Left ventricle myocardium inferior (tissue), 1 donor: ENCODE measurements at regions not wholly inside any gene's neighbourhood (a gene's known extent, or its start where the extent isn't known, plus 50 kb on each side); places are given as distances from the start of the nearest gene placed in this dataset.

Experiments
- DNase-seq: peaks from one replicate; pipeline ENCODE4 v3.0.0-alpha.2; 2020
- H3K27ac ChIP-seq: fragments of 200-600 bp; replicated peaks from 2 replicates; pipeline ENCODE4 v1.8.0; 2021
- H3K27me3 ChIP-seq: fragments of 200-600 bp; 2 replicates; pipeline ENCODE4 v1.8.0; 2021; ENCODE audit warnings: low read depth
- H3K36me3 ChIP-seq: fragments of 200-600 bp; 2 replicates; pipeline ENCODE4 v1.8.0; 2021
- H3K4me1 ChIP-seq: fragments of 200-600 bp; 2 replicates; pipeline ENCODE4 v1.8.0; 2021
- H3K4me3 ChIP-seq: fragments of 200-600 bp; 2 replicates; pipeline ENCODE4 v1.8.0; 2021; ENCODE audit warnings: mild to moderate bottlenecking, moderate library complexity
- H3K9me3 ChIP-seq: fragments of 200-600 bp; replicated peaks from 2 replicates; pipeline ENCODE4 v1.8.0; 2021
- CTCF ChIP-seq: fragments of 200-600 bp; IDR thresholded peaks from 2 replicates; pipeline ENCODE4 v1.8.0; 2021; ENCODE audit warnings: antibody characterized with exemption, mild to moderate bottlenecking, borderline replicate concordance
- intact Hi-C: fragments of 100-400 bp; cut with micrococcal nuclease; formaldehyde crosslinking; loops from one replicate; pipeline ENCODE4 v1.11.0; 2022
- donor health status: DM: no; HTN: yes; CAD: no; lungs with severe emphysema.

- H3K9me3 ChIP-seq = peaks cover 26% of the 10 kb centered on the region
- no peak for TF ChIP-seq CTCF
- no peaks in the 10 kb centered on the region for H3K36me3 ChIP-seq
- H3K4me3 ChIP-seq = no peak overlapping the region
- H3K27me3 ChIP-seq = no peaks in the 10 kb centered on the region
- intact Hi-C loops = no loop called here
- no peak for DNase-seq
- no peak overlapping the region for H3K27ac ChIP-seq
- no peaks in the 10 kb centered on the region for H3K4me1 ChIP-seq
Measured at GRCh38 chr4:100894339-100894870, 376.6 kb upstream of the EMCN start.

DNA sequence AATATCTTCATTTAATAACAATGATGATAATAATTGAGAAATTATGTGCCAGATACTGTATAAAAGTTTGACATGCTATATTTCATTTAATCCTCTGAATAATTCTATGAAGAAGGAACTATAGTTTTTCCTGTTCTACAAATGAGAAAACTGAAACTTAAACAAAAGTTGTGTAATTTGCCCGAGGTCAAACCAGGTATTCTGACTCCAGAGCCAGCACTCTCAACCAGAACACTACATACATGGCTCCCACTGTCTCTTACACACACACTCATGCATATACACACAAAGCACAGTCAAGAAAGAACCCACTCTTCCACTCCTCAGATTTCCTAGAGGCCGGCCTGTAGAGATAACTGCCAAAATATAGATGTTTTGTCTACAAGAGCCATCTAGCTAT lies 374.0 kb upstream of the EMCN start:
- intact Hi-C loops = no loop called here
- no peak for TF ChIP-seq CTCF
- DNase-seq = no peak

DNA sequence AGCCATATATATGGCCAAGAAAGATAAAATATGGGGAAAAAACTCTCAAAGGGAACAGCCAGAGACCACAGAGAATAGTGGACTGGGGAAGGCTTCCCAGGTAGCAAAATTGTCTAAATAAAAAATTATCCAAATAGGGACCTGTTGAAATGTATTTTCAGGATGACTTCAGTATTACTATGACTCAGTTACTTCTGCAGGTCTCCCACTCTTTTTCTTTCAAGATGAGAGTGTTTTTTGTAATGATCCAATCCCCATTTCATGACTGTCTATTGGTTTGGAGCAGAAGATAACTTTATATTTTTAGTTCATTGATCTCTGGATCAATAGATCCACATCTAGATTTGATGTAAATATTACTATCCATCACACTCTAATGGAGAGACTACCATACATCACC lies 372.1 kb upstream of the EMCN start:
- Histone ChIP-seq H3K27ac (no peak overlapping the region), H3K36me3 (no peaks in the 10 kb centered on the region), H3K27me3 (no peaks in the 10 kb centered on the region), H3K4me1 (no peaks in the 10 kb centered on the region), H3K9me3 (peaks cover 56% of the 10 kb centered on the region), H3K4me3 (no peak overlapping the region)
- intact Hi-C loops = no loop called here
- no peak for DNase-seq
- TF ChIP-seq CTCF = no peak

More for the DNA sequence above, 374.0 kb upstream of the EMCN start:
- Histone ChIP-seq H3K4me3 (no peak overlapping the region), H3K9me3 (peaks cover 37% of the 10 kb centered on the region), H3K27me3 (no peaks in the 10 kb centered on the region), H3K4me1 (no peaks in the 10 kb centered on the region), H3K36me3 (no peaks in the 10 kb centered on the region), H3K27ac (no peak overlapping the region)

- H3K4me3 ChIP-seq = no peak overlapping the region
- H3K27ac ChIP-seq = no peak overlapping the region
- TF ChIP-seq CTCF = no peak
- peaks cover 60% of the 10 kb centered on the region for H3K9me3 ChIP-seq
- no peak for DNase-seq
- H3K27me3 ChIP-seq = no peaks in the 10 kb centered on the region
- H3K36me3 ChIP-seq = no peaks in the 10 kb centered on the region
- intact Hi-C loops = no loop called here
- H3K4me1 ChIP-seq = no peaks in the 10 kb centered on the region
Measured at GRCh38 chr4:100889401-100889800, 371.6 kb upstream of the EMCN start.

DNA sequence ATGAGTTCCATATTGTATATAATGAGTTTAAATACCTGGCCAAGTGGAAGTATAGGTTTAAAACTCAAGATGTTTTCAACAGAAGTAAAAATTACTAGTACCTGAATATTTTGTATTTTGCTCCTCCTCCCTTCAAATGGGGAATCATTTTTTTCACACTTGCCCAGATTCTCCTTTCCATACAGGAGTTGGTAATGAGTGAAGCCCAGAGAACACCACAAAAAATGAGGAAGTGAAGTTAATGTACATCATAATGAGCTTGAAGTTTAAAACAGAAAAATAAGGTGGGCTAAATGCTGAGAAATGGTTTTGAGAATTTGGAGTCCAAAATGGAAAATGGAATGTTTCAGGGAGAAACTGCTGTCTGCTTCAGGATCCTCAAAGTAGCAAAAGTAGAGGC lies 364.8 kb upstream of the EMCN start:
- DNase-seq = no peak
- Histone ChIP-seq H3K4me3 (no peak overlapping the region), H3K9me3 (peaks cover 31% of the 10 kb centered on the region), H3K36me3 (no peaks in the 10 kb centered on the region), H3K4me1 (no peaks in the 10 kb centered on the region), H3K27ac (no peak overlapping the region), H3K27me3 (no peaks in the 10 kb centered on the region)
- no peak for TF ChIP-seq CTCF
- intact Hi-C loops = no loop called here

GRCh38 chr4:100881283-100881682 lies 363.5 kb upstream of the EMCN start:
- no peak for TF ChIP-seq CTCF
- Histone ChIP-seq H3K4me1 (no peaks in the 10 kb centered on the region), H3K4me3 (no peak overlapping the region), H3K27ac (no peak overlapping the region), H3K27me3 (no peaks in the 10 kb centered on the region), H3K36me3 (no peaks in the 10 kb centered on the region), H3K9me3 (peaks cover 18% of the 10 kb centered on the region)
- intact Hi-C loops = no loop called here
- DNase-seq = no peak
